HAP-1 (cell line): ENCODE measurements at regions not wholly inside any gene's neighbourhood (a gene's known extent, or its start where the extent isn't known, plus 50 kb on each side); places are given as distances from the start of the nearest gene placed in this dataset.

Experiments used
- DNase-seq, 2 experiments: peaks; one replicate each; pipeline ENCODE4 v3.0.0-alpha.2; 2016 to 2020; ENCODE audit warnings: low spot score in 2 of 2
- H3K27me3 ChIP-seq: fragments of 250-450 bp; sonication (Bioruptor Pico); 2 replicates; pipeline ENCODE4 v1.5.1; 2020; ENCODE audit warnings: low read depth, mild to moderate bottlenecking, moderate library complexity
- H3K36me3 ChIP-seq: fragments of 250-450 bp; sonication (Bioruptor Pico); replicated peaks from 2 replicates; pipeline ENCODE4 v1.5.1; 2020; ENCODE audit warnings: mild to moderate bottlenecking
- H3K4me1 ChIP-seq: fragments of 250-450 bp; sonication (Bioruptor Pico); 2 replicates; pipeline ENCODE4 v1.5.1; 2020; ENCODE audit warnings: mild to moderate bottlenecking
- H3K4me3 ChIP-seq: fragments of 250-450 bp; sonication (Bioruptor Pico); 2 replicates; pipeline ENCODE4 v1.5.1; 2020; ENCODE audit warnings: mild to moderate bottlenecking, moderate library complexity
- H3K9me3 ChIP-seq: fragments of 250-450 bp; sonication (Bioruptor Pico); 2 replicates; pipeline ENCODE4 v1.5.1; 2020; ENCODE audit warnings: mild to moderate bottlenecking, moderate library complexity
- in situ Hi-C: fragments of 300-500 bp; cut with MboI; formaldehyde crosslinking; loops from 3 replicates; pipeline ENCODE4 v1.14.3; 2020; ENCODE audit warnings: low sequenced_read_pairs, inconsistent platforms, mixed read lengths

- no peak overlapping the region for H3K4me3 ChIP-seq
- in situ Hi-C loops, result no loop called here
- H3K9me3 ChIP-seq, result no peaks in the 10 kb centered on the region
- H3K36me3 ChIP-seq, result no peaks in the 10 kb centered on the region
- no peaks in the 10 kb centered on the region for H3K4me1 ChIP-seq
- no peak for DNase-seq
- H3K27me3 ChIP-seq, result no peaks in the 10 kb centered on the region
Observed at GRCh38 chr15:99504823-99505551, 60.8 kb upstream of the MEF2A start.

- no peaks in the 10 kb centered on the region for H3K36me3 ChIP-seq
- no peak for DNase-seq
- H3K4me3 ChIP-seq, result no peak overlapping the region
- in situ Hi-C loops, result no loop called here
- H3K27me3 ChIP-seq, result no peaks in the 10 kb centered on the region
- no peaks in the 10 kb centered on the region for H3K4me1 ChIP-seq
- no peaks in the 10 kb centered on the region for H3K9me3 ChIP-seq
Observed at GRCh38 chr15:99506399-99506798, 59.4 kb upstream of the MEF2A start.

- H3K36me3 ChIP-seq, result no peaks in the 10 kb centered on the region
- H3K27me3 ChIP-seq, result no peaks in the 10 kb centered on the region
- in situ Hi-C loops, result no loop called here
- no peak for DNase-seq
- no peaks in the 10 kb centered on the region for H3K4me1 ChIP-seq
- H3K4me3 ChIP-seq, result no peak overlapping the region
- H3K9me3 ChIP-seq, result no peaks in the 10 kb centered on the region
Observed at GRCh38 chr15:99507016-99507503, 58.7 kb upstream of the MEF2A start.

- no peak for DNase-seq
- Histone ChIP-seq H3K9me3 (no peaks in the 10 kb centered on the region), H3K27me3 (no peaks in the 10 kb centered on the region), H3K4me3 (no peak overlapping the region), H3K4me1 (no peaks in the 10 kb centered on the region), H3K36me3 (no peaks in the 10 kb centered on the region)
- in situ Hi-C loops, result no loop called here
Observed at GRCh38 chr15:99507504-99508310, 58.1 kb upstream of the MEF2A start.

GRCh38 chr15:99508311-99508645 lies 57.5 kb upstream of the MEF2A start:
- DNase-seq, result no peak

GRCh38 chr15:99508852-99509251 lies 56.9 kb upstream of the MEF2A start:
- H3K9me3 ChIP-seq, result no peaks in the 10 kb centered on the region
- H3K4me3 ChIP-seq, result no peak overlapping the region

More at GRCh38 chr15:99508311-99508645, 57.5 kb upstream of the MEF2A start:
- in situ Hi-C loops, result no loop called here
- no peaks in the 10 kb centered on the region for H3K27me3 ChIP-seq
- no peaks in the 10 kb centered on the region for H3K4me1 ChIP-seq
- H3K9me3 ChIP-seq, result no peaks in the 10 kb centered on the region
- H3K36me3 ChIP-seq, result no peaks in the 10 kb centered on the region
- no peak overlapping the region for H3K4me3 ChIP-seq

GRCh38 chr15:99509686-99510461 lies 55.9 kb upstream of the MEF2A start:
- H3K27me3 ChIP-seq, result no peaks in the 10 kb centered on the region
- H3K4me3 ChIP-seq, result no peak overlapping the region
- DNase-seq, result no peak
- in situ Hi-C loops, result no loop called here
- H3K36me3 ChIP-seq, result no peaks in the 10 kb centered on the region
- H3K4me1 ChIP-seq, result no peaks in the 10 kb centered on the region
- no peaks in the 10 kb centered on the region for H3K9me3 ChIP-seq

More at GRCh38 chr15:99508852-99509251, 56.9 kb upstream of the MEF2A start:
- no peak for DNase-seq
- in situ Hi-C loops, result no loop called here
- H3K27me3 ChIP-seq, result no peaks in the 10 kb centered on the region
- no peaks in the 10 kb centered on the region for H3K36me3 ChIP-seq
- H3K4me1 ChIP-seq, result no peaks in the 10 kb centered on the region

- H3K4me3 ChIP-seq, result no peak overlapping the region
Observed at GRCh38 chr15:99511531-99511865, 54.3 kb upstream of the MEF2A start.

GRCh38 chr15:99511866-99512661 lies 53.7 kb upstream of the MEF2A start:
- Histone ChIP-seq H3K9me3 (no peaks in the 10 kb centered on the region), H3K36me3 (no peaks in the 10 kb centered on the region), H3K4me1 (no peaks in the 10 kb centered on the region), H3K4me3 (no peak overlapping the region), H3K27me3 (no peaks in the 10 kb centered on the region)
- in situ Hi-C loops, result no loop called here
- DNase-seq, result no peak

More at GRCh38 chr15:99511531-99511865, 54.3 kb upstream of the MEF2A start:
- no peaks in the 10 kb centered on the region for H3K27me3 ChIP-seq
- no peaks in the 10 kb centered on the region for H3K9me3 ChIP-seq
- H3K36me3 ChIP-seq, result no peaks in the 10 kb centered on the region
- DNase-seq, result no peak
- H3K4me1 ChIP-seq, result no peaks in the 10 kb centered on the region
- in situ Hi-C loops, result no loop called here

- no peak overlapping the region for H3K4me3 ChIP-seq
- H3K9me3 ChIP-seq, result no peaks in the 10 kb centered on the region
- H3K27me3 ChIP-seq, result no peaks in the 10 kb centered on the region
- no peaks in the 10 kb centered on the region for H3K4me1 ChIP-seq
- no peaks in the 10 kb centered on the region for H3K36me3 ChIP-seq
- no peak for DNase-seq
- in situ Hi-C loops, result no loop called here
Observed at GRCh38 chr15:99514306-99514705, 51.5 kb upstream of the MEF2A start.
